Muscle of leg (tissue), 3 donors: ENCODE measurements at regions not wholly inside any gene's neighbourhood (a gene's known extent, or its start where the extent isn't known, plus 50 kb on each side); places are given as distances from the start of the nearest gene placed in this dataset.

Experiments used
- DNase-seq: peaks from one replicate; pipeline ENCODE4 v3.0.0; 2013
- H3K27ac ChIP-seq: one replicate; pipeline ENCODE4 v1.5.1; 2013; ENCODE audit warnings: mild to moderate bottlenecking, low read length, control low read depth
- H3K27me3 ChIP-seq: one replicate; pipeline ENCODE4 v1.6.1; 2013; ENCODE audit warnings: low read length; ENCODE audit not compliant: control insufficient read depth, insufficient read depth
- H3K36me3 ChIP-seq: one replicate; pipeline ENCODE4 v1.6.1; 2013; ENCODE audit warnings: low read length; ENCODE audit not compliant: control insufficient read depth, insufficient read depth
- H3K4me1 ChIP-seq: one replicate; pipeline ENCODE4 v1.6.1; 2013; ENCODE audit warnings: low read length; ENCODE audit not compliant: control insufficient read depth, insufficient read depth
- H3K4me3 ChIP-seq: one replicate; pipeline ENCODE4 v1.5.1; 2013; ENCODE audit warnings: low read length, control low read depth
- H3K9me3 ChIP-seq: replicated peaks from 2 replicates; pipeline ENCODE4 v1.6.1; 2013; ENCODE audit warnings: low read depth, low read length; ENCODE audit not compliant: control insufficient read depth
- WGBS: methylation state at CpG from one replicate; pipeline ENCODE4 v1.1.5; 2013; ENCODE audit warnings: missing lambda C conversion rate; ENCODE audit not compliant: insufficient coverage; 5-methylcytosine and 5-hydroxymethylcytosine counted together

- no peaks in the 10 kb centered on the region for H3K36me3 ChIP-seq
- H3K27me3 ChIP-seq, result no peaks in the 10 kb centered on the region
- DNase-seq, result no peak
- H3K4me1 ChIP-seq, result no peaks in the 10 kb centered on the region
- no peak overlapping the region for H3K27ac ChIP-seq
- no peaks in the 10 kb centered on the region for H3K9me3 ChIP-seq
- no CpG with 5 or more reads among the region's 3 CpGs for WGBS
- no peak overlapping the region for H3K4me3 ChIP-seq
Observed at GRCh38 chr2:117086174-117086942, 728.1 kb upstream of the DDX18 start.

- Histone ChIP-seq H3K4me1 (no peaks in the 10 kb centered on the region), H3K4me3 (no peak overlapping the region), H3K9me3 (no peaks in the 10 kb centered on the region), H3K36me3 (no peaks in the 10 kb centered on the region), H3K27me3 (no peaks in the 10 kb centered on the region), H3K27ac (no peak overlapping the region)
- WGBS, result no CpG with 5 or more reads among the region's 4 CpGs
- DNase-seq, result no peak
Observed at GRCh38 chr2:117086943-117087250, 727.6 kb upstream of the DDX18 start.

GRCh38 chr2:117087535-117088291, 726.8 kb upstream of the DDX18 start:
- Histone ChIP-seq H3K36me3 (no peaks in the 10 kb centered on the region), H3K27me3 (no peaks in the 10 kb centered on the region), H3K27ac (no peak overlapping the region), H3K4me3 (no peak overlapping the region), H3K9me3 (no peaks in the 10 kb centered on the region), H3K4me1 (no peaks in the 10 kb centered on the region)
- no peak for DNase-seq
- 0% methylated on average over 3 of the region's 9 CpGs for WGBS

DNA sequence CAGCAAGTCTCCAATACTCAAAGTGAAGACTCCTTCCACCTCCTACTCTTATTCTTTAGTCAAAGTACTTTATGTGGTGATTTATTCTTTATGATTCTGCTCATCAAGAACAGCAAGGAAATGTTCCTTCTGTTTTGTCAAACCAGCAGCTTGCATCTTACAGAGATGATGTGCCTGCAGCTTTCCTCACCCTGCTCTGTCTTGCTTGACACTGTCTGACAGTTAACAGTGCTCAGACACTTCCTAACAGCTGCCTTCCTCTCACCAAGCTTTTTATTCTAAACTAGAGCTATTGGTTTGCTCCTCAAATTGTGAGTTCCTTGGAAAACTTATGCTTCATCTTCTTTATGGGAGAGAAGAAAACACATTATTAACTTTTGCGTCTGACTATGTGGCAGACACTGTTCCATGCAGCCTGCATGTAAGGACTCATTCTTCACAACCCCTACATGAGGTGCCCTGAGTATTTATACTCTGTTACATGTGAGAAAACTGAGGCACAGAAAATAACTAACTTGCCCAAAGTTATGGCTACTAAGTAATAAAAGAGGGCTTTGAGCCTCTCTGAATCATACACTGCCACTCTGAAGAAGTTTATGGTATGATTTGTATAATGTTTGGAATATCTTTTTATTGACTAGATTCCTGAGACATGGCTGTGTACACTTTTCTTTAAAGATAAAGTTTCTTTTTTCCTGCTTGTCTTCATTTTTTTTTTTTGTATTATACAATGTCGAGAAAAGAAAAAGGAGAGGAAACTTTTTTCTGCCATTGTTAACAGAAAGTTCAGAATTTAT, 723.3 kb upstream of the DDX18 start:
- Histone ChIP-seq H3K27ac (no peak overlapping the region), H3K36me3 (no peaks in the 10 kb centered on the region), H3K4me1 (no peaks in the 10 kb centered on the region), H3K4me3 (no peak overlapping the region), H3K9me3 (no peaks in the 10 kb centered on the region), H3K27me3 (no peaks in the 10 kb centered on the region)
- WGBS, result no CpG with 5 or more reads among the region's 2 CpGs
- DNase-seq, result no peak

DNA sequence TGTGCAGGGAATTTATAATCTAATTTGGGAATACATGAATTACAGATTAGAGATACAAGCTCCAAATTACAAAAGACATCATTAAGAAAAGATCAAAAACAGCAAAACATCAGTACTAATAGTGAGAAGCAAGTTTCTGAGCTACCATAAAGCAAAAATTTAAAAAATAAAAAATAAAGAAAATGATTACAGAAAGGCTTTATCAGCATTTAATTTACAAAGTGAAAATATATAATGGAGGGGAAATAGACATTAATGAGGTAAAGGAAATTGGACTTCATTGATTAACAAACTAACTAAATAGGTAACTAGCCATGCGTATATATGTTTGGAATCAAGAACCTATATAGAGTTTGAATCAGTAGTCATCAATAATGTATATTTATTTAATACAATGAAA, 712.9 kb upstream of the DDX18 start:
- Histone ChIP-seq H3K4me1 (no peaks in the 10 kb centered on the region), H3K27ac (no peak overlapping the region), H3K36me3 (no peaks in the 10 kb centered on the region), H3K9me3 (no peaks in the 10 kb centered on the region), H3K27me3 (no peaks in the 10 kb centered on the region), H3K4me3 (no peak overlapping the region)
- WGBS, result no CpG with 5 or more reads among the region's 1 CpG
- DNase-seq, result no peak

- Histone ChIP-seq H3K4me3 (no peak overlapping the region), H3K4me1 (no peaks in the 10 kb centered on the region), H3K36me3 (no peaks in the 10 kb centered on the region), H3K27ac (no peak overlapping the region), H3K27me3 (no peaks in the 10 kb centered on the region), H3K9me3 (peaks cover 8% of the 10 kb centered on the region)
- 86% methylated on average over 8 of the region's 9 CpGs for WGBS
- DNase-seq, result no peak
Observed at GRCh38 chr2:117108741-117109267, 705.7 kb upstream of the DDX18 start.

- Histone ChIP-seq H3K36me3 (no peaks in the 10 kb centered on the region), H3K27ac (no peak overlapping the region), H3K9me3 (no peaks in the 10 kb centered on the region), H3K27me3 (no peaks in the 10 kb centered on the region), H3K4me3 (no peak overlapping the region), H3K4me1 (no peaks in the 10 kb centered on the region)
- no CpG with 5 or more reads among the region's 1 CpG for WGBS
- no peak for DNase-seq
Observed at GRCh38 chr2:117118994-117119393, 695.5 kb upstream of the DDX18 start.

DNA sequence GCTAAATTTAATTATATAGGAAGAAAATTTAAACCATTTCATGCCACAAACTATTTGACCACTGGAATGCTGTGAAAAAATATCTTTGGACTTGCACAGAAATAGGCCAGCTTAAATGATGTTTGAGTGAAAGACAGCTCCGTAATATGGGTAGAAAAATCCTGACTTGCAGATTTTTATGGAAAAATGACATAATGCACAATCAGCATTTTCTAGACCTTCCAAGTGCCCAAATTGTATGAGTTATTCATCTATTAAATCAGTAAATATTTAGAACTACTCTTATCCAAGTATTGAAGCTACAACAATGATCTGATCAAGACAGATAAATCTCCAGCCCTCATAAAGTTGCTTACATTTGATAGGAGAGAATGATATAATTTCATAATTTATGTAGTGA, 691.1 kb upstream of the DDX18 start:
- no peaks in the 10 kb centered on the region for H3K4me1 ChIP-seq
- WGBS, result no CpG with 5 or more reads among the region's 1 CpG
- no peak for DNase-seq

DNA sequence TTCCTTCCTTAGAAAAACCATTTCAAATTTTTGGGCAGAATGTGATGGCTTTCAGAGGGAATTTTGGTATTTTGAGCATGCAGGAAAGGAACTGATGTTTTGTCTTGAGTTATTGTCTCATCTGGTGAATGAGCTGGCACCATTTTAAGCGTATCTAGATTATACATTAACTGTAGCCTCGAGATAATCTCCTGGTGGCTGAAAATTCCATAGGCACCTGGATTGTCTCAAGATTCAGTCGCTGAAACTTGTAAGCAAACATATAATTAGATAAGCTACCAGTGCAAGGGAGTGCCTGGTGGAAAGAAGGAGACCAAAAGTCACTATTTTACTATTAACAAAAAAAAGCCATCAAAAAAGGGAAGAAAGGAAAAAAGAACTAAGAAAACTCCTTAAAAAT, 687.8 kb upstream of the DDX18 start:
- H3K27ac ChIP-seq, result no peak overlapping the region
- DNase-seq, result no peak
- no peak overlapping the region for H3K4me3 ChIP-seq
- no peaks in the 10 kb centered on the region for H3K9me3 ChIP-seq
- no CpG with 5 or more reads among the region's 3 CpGs for WGBS
- H3K4me1 ChIP-seq, result no peaks in the 10 kb centered on the region
- H3K27me3 ChIP-seq, result no peaks in the 10 kb centered on the region
- no peaks in the 10 kb centered on the region for H3K36me3 ChIP-seq

More for the DNA sequence above, 691.1 kb upstream of the DDX18 start:
- no peak overlapping the region for H3K4me3 ChIP-seq
- no peak overlapping the region for H3K27ac ChIP-seq
- H3K9me3 ChIP-seq, result no peaks in the 10 kb centered on the region
- H3K36me3 ChIP-seq, result no peaks in the 10 kb centered on the region
- H3K27me3 ChIP-seq, result no peaks in the 10 kb centered on the region

GRCh38 chr2:117127680-117128079, 686.8 kb upstream of the DDX18 start:
- H3K36me3 ChIP-seq, result no peaks in the 10 kb centered on the region
- no peak for DNase-seq
- H3K27me3 ChIP-seq, result no peaks in the 10 kb centered on the region
- no peaks in the 10 kb centered on the region for H3K9me3 ChIP-seq
- no peaks in the 10 kb centered on the region for H3K4me1 ChIP-seq
- H3K4me3 ChIP-seq, result no peak overlapping the region
- no peak overlapping the region for H3K27ac ChIP-seq
